ENCODE measurements at regions not wholly inside any gene's neighbourhood (a gene's known extent, or its start where the extent isn't known, plus 50 kb on each side); places are given as distances from the start of the nearest gene placed in this dataset.
"Not testable (repeated sequence)": the region's sequence is repeated elsewhere in the genome, so short reads cannot be mapped to it uniquely, and the experiment has no call there.

- TF ChIP-seq, protein P1, sequence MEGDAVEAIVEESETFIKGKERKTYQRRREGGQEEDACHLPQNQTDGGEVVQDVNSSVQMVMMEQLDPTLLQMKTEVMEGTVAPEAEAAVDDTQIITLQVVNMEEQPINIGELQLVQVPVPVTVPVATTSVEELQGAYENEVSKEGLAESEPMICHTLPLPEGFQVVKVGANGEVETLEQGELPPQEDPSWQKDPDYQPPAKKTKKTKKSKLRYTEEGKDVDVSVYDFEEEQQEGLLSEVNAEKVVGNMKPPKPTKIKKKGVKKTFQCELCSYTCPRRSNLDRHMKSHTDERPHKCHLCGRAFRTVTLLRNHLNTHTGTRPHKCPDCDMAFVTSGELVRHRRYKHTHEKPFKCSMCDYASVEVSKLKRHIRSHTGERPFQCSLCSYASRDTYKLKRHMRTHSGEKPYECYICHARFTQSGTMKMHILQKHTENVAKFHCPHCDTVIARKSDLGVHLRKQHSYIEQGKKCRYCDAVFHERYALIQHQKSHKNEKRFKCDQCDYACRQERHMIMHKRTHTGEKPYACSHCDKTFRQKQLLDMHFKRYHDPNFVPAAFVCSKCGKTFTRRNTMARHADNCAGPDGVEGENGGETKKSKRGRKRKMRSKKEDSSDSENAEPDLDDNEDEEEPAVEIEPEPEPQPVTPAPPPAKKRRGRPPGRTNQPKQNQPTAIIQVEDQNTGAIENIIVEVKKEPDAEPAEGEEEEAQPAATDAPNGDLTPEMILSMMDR (IDR thresholded peaks at IDR 0.05), result no peak
- H3K9me3 Mint-ChIP-seq (ENCODE audit: unreplicated experiment), result no peaks in the 10 kb centered on the region
- DNase-seq (ENCODE audit: extremely low spot score, unreplicated experiment), result no peak
- no peak overlapping the region for H3K4me3 Mint-ChIP-seq (ENCODE audit: unreplicated experiment)
- H3K27ac Mint-ChIP-seq (ENCODE audit: unreplicated experiment), result no peak overlapping the region
- peaks cover 6% of the 10 kb centered on the region for H3K27me3 Mint-ChIP-seq (ENCODE audit: unreplicated experiment)
- peaks cover 1% of the 10 kb centered on the region for H3K4me1 Mint-ChIP-seq (ENCODE audit: unreplicated experiment)
- no peaks in the 10 kb centered on the region for H3K36me3 Mint-ChIP-seq (ENCODE audit: unreplicated experiment)
Observed at GRCh38 chr3:184457329-184457728, 77.5 kb downstream of the CHRD start.

- not testable (repeated sequence) for H3K36me3 Mint-ChIP-seq (ENCODE audit: unreplicated experiment); H3K9me3 Mint-ChIP-seq (ENCODE audit: unreplicated experiment); H3K4me3 Mint-ChIP-seq (ENCODE audit: unreplicated experiment); H3K4me1 Mint-ChIP-seq (ENCODE audit: unreplicated experiment); DNase-seq (ENCODE audit: extremely low spot score, unreplicated experiment); H3K27me3 Mint-ChIP-seq (ENCODE audit: unreplicated experiment); H3K27ac Mint-ChIP-seq (ENCODE audit: unreplicated experiment)
Observed at GRCh38 chr3:184457784-184458377, 78.0 kb downstream of the CHRD start.

GRCh38 chr3:184459355-184459754, 79.5 kb downstream of the CHRD start:
- Mint-ChIP-seq H3K27ac (ENCODE audit: unreplicated experiment) (no peak overlapping the region), H3K27me3 (ENCODE audit: unreplicated experiment) (peaks cover 6% of the 10 kb centered on the region), H3K4me3 (ENCODE audit: unreplicated experiment) (no peak overlapping the region), H3K4me1 (ENCODE audit: unreplicated experiment) (peaks cover 1% of the 10 kb centered on the region), H3K36me3 (ENCODE audit: unreplicated experiment) (no peaks in the 10 kb centered on the region), H3K9me3 (ENCODE audit: unreplicated experiment) (no peaks in the 10 kb centered on the region)
- DNase-seq (ENCODE audit: extremely low spot score, unreplicated experiment), result no peak
- TF ChIP-seq, protein P1 (IDR thresholded peaks at IDR 0.05), result no peak

DNA sequence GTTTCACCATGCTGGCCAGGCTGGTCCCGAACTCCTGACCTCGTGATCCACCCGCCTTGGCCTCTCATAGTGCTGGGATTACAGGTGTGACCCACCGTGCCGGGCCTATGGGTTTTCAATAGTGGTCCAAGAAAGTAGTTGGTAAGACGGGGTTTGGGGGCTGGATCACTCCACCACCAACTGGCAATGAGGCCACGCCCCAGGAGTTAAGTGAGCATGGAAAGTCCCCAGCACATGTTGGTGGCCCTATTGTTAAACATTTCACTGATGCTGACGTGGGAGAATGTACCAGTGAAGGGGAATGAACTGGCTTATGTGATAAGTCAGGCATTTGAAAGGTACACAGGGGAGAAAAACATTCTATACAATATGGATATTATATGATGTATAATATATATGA, 80.4 kb downstream of the CHRD start:
- Mint-ChIP-seq H3K27ac (ENCODE audit: unreplicated experiment) (no peak overlapping the region), H3K4me3 (ENCODE audit: unreplicated experiment) (no peak overlapping the region), H3K9me3 (ENCODE audit: unreplicated experiment) (no peaks in the 10 kb centered on the region), H3K36me3 (ENCODE audit: unreplicated experiment) (no peaks in the 10 kb centered on the region), H3K4me1 (ENCODE audit: unreplicated experiment) (peaks cover 1% of the 10 kb centered on the region), H3K27me3 (ENCODE audit: unreplicated experiment) (peaks cover 9% of the 10 kb centered on the region)
- TF ChIP-seq, protein P1 (IDR thresholded peaks at IDR 0.05), result no peak
- DNase-seq (ENCODE audit: extremely low spot score, unreplicated experiment), result no peak

DNA sequence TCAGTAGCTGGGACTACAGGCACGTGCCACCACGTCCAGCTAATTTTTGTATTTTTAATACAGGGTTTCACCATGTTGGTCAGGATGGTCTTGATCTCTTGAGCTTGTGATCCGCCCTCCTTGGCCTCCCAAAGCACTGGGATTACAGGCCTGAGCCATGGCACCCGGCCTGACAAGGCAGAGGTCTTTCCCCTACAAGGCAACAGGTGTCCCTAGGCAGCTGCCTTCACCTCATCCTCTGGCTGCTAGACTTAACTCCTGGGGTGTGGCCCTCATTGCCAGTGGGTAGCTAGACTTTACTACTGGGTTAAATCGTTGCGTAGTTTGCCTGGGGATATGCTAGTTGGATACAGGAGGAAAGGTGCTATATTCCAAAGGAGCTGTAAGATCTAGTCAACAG, 81.4 kb downstream of the CHRD start:
- TF ChIP-seq, protein P1 (IDR thresholded peaks at IDR 0.05), result no peak
- Mint-ChIP-seq H3K36me3 (ENCODE audit: unreplicated experiment) (no peaks in the 10 kb centered on the region), H3K4me3 (ENCODE audit: unreplicated experiment) (no peak overlapping the region), H3K27me3 (ENCODE audit: unreplicated experiment) (peaks cover 12% of the 10 kb centered on the region), H3K9me3 (ENCODE audit: unreplicated experiment) (no peaks in the 10 kb centered on the region), H3K27ac (ENCODE audit: unreplicated experiment) (no peak overlapping the region), H3K4me1 (ENCODE audit: unreplicated experiment) (peaks cover 1% of the 10 kb centered on the region)
- no peak for DNase-seq (ENCODE audit: extremely low spot score, unreplicated experiment)

Measured in osteocyte (in vitro differentiated cells).